GM18519 (cell line): ENCODE measurements at regions not wholly inside any gene's neighbourhood (a gene's known extent, or its start where the extent isn't known, plus 50 kb on each side); places are given as distances from the start of the nearest gene placed in this dataset.

Experiments used
- ATAC-seq: cut with Tn5 transposase; IDR thresholded peaks from one replicate; pipeline ENCODE4 v1.9.1; 2021; ENCODE audit warnings: mild to moderate bottlenecking, moderate library complexity; ENCODE audit not compliant: unreplicated experiment, low FRiP score

DNA sequence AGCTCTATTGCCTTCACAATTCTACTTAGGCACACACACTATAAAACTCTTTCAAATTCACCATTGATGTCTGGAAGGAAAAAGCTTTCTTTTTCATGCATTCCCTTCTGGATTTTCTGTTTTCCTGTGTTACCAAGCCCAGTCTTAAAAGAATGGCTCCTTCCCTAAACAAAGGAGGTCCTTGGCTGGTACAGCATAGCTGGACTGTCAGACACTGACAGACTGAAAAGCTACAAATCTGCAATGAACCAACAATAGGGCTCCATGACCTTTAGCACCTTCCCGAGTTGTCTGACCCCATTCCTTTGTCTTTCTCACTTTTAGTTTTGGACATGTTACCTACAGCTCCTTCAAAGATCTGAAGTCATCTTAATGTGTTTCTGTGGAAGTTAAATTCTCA, 382.5 kb downstream of the TMEM161B start:
- ATAC-seq = no peak

- ATAC-seq = no peak
Measured at GRCh38 chr5:87885758-87886157, 382.9 kb downstream of the TMEM161B start.

GRCh38 chr5:87877495-87877894, 391.1 kb downstream of the TMEM161B start:
- ATAC-seq = no peak

DNA sequence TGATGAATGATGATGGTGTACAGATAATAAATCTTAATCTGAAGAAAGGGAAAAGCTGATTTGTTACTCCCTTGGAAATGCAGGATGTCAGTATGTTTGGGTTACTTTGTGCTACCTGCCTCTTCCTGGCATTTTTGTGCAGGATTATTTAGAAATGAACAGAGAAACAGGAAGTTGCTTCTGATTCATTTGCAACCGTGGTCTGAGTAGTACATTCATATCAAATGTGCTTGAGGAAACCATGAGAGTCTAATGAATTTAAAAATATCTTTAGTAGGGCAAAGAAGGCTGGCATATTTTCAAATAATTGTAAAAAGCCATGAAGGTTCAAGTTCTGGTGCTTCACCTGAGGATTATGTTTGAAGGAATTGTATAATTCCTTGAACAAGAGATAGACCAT, 391.6 kb downstream of the TMEM161B start:
- ATAC-seq = peak; percentile 55

- ATAC-seq = peak; percentile 37
Measured at GRCh38 chr5:87876616-87877015, 392.0 kb downstream of the TMEM161B start.

- ATAC-seq = no peak
Measured at GRCh38 chr5:87872986-87873385, 395.7 kb downstream of the TMEM161B start.

DNA sequence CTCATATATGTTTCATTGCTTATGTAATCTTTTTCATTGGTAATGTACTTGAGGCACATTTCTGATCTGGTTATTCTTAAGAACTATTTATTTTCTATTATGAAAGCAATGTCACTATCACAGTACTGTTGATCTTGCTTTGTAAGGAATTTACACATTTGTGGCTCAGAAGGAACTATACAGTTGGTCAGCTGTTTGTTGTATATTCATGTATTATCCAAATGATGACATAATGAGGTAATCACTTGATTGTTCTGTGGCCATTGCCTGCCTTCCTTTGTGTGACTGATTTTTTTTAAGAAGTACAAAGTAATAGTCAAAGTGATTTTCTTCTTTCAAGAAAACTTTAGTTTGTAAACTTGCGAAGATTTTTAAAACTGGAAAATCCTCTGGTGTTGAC, 399.9 kb downstream of the TMEM161B start:
- ATAC-seq = no peak

DNA sequence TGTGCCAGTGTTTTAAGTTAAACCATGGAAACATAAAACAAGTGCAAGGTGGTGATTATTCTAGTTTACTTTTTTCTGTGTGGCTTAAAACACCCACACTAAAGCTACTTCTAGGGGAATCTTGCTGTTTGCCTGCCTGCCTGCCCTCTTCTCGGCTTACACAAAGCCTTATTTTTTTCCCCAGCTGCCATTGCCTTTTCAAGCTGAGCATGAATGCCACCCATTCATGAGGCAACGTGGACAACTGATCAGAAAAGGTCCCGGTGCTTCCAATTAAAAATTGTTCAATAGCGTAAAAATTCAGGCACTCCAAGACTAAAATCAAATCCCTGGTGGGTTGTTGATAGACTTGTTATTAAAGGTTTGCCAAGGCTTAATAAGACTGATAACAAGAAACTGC, 401.4 kb downstream of the TMEM161B start:
- ATAC-seq = no peak

GRCh38 chr5:87853541-87853940, 415.1 kb downstream of the TMEM161B start:
- ATAC-seq = no peak

DNA sequence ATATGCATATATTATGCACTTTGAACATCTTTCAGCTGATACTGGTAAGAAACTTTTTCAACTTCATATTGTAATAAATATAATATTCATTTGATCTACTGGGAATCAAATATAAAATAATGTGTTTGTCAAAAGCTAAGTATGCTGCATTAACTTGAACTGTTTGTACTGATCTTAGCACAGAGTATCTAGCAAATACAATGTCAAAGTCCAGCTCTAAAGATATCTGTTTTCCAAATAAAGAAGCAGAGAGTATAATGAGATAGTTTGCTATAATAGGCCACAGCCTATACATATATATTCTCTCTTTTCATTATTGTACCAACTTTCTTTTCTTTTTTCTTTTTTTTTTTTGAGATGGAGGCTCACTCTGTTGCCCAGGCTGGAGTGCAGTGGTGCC, 417.0 kb downstream of the TMEM161B start:
- ATAC-seq = no peak

DNA sequence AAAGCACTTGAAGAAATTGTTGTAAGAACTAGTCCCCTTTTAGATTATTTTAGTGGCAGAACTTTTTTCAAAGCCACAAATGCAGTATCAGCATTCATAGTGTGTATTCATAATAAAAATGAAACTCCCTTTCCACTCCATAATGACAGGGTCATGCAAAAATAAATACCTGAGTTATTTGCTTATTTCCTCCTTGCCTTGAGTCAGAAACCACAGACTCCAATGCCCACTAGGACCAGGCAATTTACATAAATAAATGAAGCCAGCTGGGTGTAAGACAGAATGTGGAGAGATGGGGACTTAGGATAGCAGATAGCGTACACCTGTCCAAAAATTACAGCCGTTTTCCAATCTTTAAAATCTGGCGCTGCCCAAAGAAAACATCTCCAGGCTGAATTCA, 417.8 kb downstream of the TMEM161B start:
- peak; percentile 60 for ATAC-seq

- ATAC-seq = no peak
Measured at GRCh38 chr5:87845734-87846133, 422.9 kb downstream of the TMEM161B start.

GRCh38 chr5:87844866-87845265, 423.8 kb downstream of the TMEM161B start:
- ATAC-seq = no peak

- ATAC-seq = no peak
Measured at GRCh38 chr5:87844449-87844848, 424.2 kb downstream of the TMEM161B start.

DNA sequence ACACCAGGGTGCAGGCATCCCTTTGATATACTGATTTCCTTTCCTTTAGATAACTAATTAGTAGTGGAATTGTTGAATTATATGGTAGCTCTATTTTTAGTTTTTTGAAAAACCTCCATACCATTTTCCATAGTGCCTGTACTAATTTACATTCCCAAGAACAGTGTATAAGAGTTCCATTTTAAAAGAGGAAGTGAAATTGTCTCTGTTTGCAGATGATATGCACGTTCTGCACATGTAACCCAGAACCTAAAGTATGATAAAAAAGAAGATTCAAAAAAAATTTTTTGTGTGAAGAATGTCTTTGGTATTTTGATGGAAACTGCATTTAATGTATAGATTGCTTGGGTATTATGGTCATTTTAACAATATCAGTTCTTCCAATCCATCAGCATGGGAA, 424.0 kb upstream of the CCNH start:
- no peak for ATAC-seq

- no peak for ATAC-seq
Measured at GRCh38 chr5:87831499-87831898, 418.8 kb upstream of the CCNH start.

DNA sequence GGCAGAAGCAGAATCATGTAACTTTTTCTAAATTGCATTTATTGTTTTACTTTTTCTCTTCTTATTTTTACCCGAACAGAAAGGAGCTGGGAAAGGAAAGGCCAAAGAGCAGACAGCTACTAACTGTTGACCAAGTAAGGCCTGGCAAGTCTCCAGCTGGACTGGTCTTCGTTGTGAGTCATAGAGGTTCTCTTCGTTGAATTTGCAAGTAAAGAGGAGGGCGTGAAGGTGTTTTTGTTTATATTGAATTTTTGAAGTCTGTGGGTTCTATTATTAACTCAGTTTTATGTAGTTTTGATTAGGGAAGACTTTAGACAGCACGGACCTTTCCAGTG, 416.5 kb upstream of the CCNH start:
- no peak for ATAC-seq

- no peak for ATAC-seq
Measured at GRCh38 chr5:87828545-87829216, 416.0 kb upstream of the CCNH start.

- ATAC-seq = no peak
Measured at GRCh38 chr5:87827539-87827938, 414.8 kb upstream of the CCNH start.

GRCh38 chr5:87826507-87826906, 413.8 kb upstream of the CCNH start:
- no peak for ATAC-seq

GRCh38 chr5:87825583-87825982, 412.9 kb upstream of the CCNH start:
- no peak for ATAC-seq

GRCh38 chr5:87807783-87808182, 395.1 kb upstream of the CCNH start:
- ATAC-seq = peak; percentile 47

DNA sequence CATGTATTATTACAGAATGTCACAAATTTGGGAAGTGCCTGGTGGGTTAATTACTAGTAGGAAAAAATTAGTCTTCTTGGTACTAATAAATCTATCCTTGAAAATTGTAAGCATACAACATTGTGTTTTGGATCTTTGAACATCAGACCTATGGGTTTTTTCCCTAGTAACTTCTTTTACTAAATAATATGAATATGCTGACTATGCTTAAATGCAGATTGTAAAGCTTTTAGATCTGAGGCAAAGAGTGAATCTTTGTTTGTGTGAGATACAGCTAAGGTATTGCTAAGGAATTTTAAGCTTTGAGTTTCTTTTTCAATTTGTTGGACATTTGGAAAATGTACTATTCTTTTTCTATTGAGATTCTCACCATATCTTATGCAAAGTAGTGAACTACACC, 390.6 kb upstream of the CCNH start:
- ATAC-seq = no peak
